Heart left ventricle (tissue), 16 donors: ENCODE measurements at regions not wholly inside any gene's neighbourhood (a gene's known extent, or its start where the extent isn't known, plus 50 kb on each side); places are given as distances from the start of the nearest gene placed in this dataset.

ENCODE experiments used
- ATAC-seq, 4 donors: fragments of 200-7000 bp; cut with Tn5 transposase; one replicate each; pipeline ENCODE4 v1.9.1; 2020 to 2022; ENCODE audit warnings: moderate library complexity in 4 of 4, mild to moderate bottlenecking in 3 of 4, moderate number of reproducible peaks in 1 of 4
- DNase-seq, 5 donors: peaks; one replicate each; pipeline ENCODE4 v3.0.0-alpha.2; 2020
- H3K27ac ChIP-seq, 12 donors: fragments of 200-600 bp; sonication (generic) in 4 of 12; one replicate each; pipeline versions ENCODE4 v1.5.0 to v1.8.0; 2016 to 2022; ENCODE audit warnings: mild to moderate bottlenecking in 2 of 12
- H3K27me3 ChIP-seq, 9 donors: fragments of 200-600 bp; sonication (generic) in 2 of 9; one replicate each; pipeline versions ENCODE4 v1.5.1 to v1.8.0; 2016 to 2022; ENCODE audit warnings: mild to moderate bottlenecking in 3 of 9
- H3K36me3 ChIP-seq, 9 donors: fragments of 200-600 bp; sonication (generic) in 2 of 9; one replicate each; pipeline versions ENCODE4 v1.5.0 to v1.8.0; 2018 to 2022; ENCODE audit warnings: mild to moderate bottlenecking in 2 of 9
- H3K4me1 ChIP-seq, 12 donors: fragments of 200-600 bp; sonication (generic) in 4 of 12; one replicate each; pipeline versions ENCODE4 v1.5.0 to v1.8.0; 2016 to 2022; ENCODE audit warnings: mild to moderate bottlenecking in 3 of 12
- H3K4me3 ChIP-seq, 12 donors: fragments of 200-600 bp; sonication (generic) in 4 of 12; one replicate each; pipeline versions ENCODE4 v1.5.0 to v1.8.0; 2017 to 2022; ENCODE audit warnings: mild to moderate bottlenecking in 9 of 12, moderate library complexity in 4 of 12
- H3K9me3 ChIP-seq, 12 donors: fragments of 200-600 bp; sonication (generic) in 4 of 12; one replicate each; pipeline versions ENCODE4 v1.5.0 to v1.8.0; 2016 to 2022; ENCODE audit warnings: mild to moderate bottlenecking in 1 of 12
- CTCF ChIP-seq, 12 donors: fragments of 200-600 bp; sonication (generic) in 4 of 12; IDR thresholded peaks; one replicate each; pipeline versions ENCODE4 v1.5.0 to v1.8.0; 2018 to 2022; ENCODE audit warnings: antibody characterized with exemption in 12 of 12, mild to moderate bottlenecking in 5 of 12
- POLR2A ChIP-seq, 2 donors: fragments of 450-650 bp; IDR thresholded peaks; one replicate each; pipeline ENCODE4 v1.6.1; 2017; ENCODE audit warnings: antibody characterized with exemption in 2 of 2, mild to moderate bottlenecking in 2 of 2, moderate library complexity in 2 of 2
- WGBS, 4 donors: extraction: QIAGEN DNeasy Blood & Tissue Kit in 2 of 4; methylation state at CpG; one replicate each; pipeline versions ENCODE4 v1.1.5 to v1.1.7; 2013 to 2018; 5-methylcytosine and 5-hydroxymethylcytosine counted together
- intact Hi-C, 10 donors: fragments of 100-400 bp; cut with DNase I; formaldehyde crosslinking; loops; one replicate each; pipeline versions ENCODE4 v1.11.1 to v1.14.2; 2022
- donor health status: ischemic (EF 13 %, LVEDD 7.1; RV severe dilation, severe dysfunction).
- donor health status: healthy with polysubstance abuse.
- donor health status: DM: no; HTN: yes; CAD: no.
- donor health status: DM: no; HTN: no; CAD: no.
- donor health status: ischemic (EF 25% LVEDD 6.9; RV normal size, moderate dysfunction).
- donor health status: ischemic (EF 25% LVEDD 5.7; RV mildly dilated, moderate dysfunction).
- donor health status: healthy.
- donor health status: DM: yes; HTN: yes; CAD: no.
- donor health status: ischemic (EF 35%, LVEDD 5.7; RV mildly dilated, moderate dysfunction).
- donor health status: nonischemic (EF 11% LVEDD 7.7; RV severe dilation, severe dysfunction).
- donor health status: DM: yes; HTN: yes; CAD: no.
- donor health status: PGD.
- donor health status: ischemic (EF 29% LVEDD 5.4; RV normal size, mild dysfunction).
- donor health status: nonischemic (EF 23%, LVEDD 6.1; RV moderate dilation, normal function).

- TF ChIP-seq CTCF (IDR thresholded peaks at IDR 0.05) (no peak), POLR2A (IDR thresholded peaks at IDR 0.05) (no peak)
- intact Hi-C loops, result no loop called here
- no peaks in the 10 kb centered on the region for H3K9me3 ChIP-seq
- peak; percentile 56 to 76 (median 60) for ATAC-seq
- no peaks in the 10 kb centered on the region for H3K27me3 ChIP-seq
- DNase-seq, result peak in 1 of 5 donors; percentile 32
- no peaks in the 10 kb centered on the region for H3K36me3 ChIP-seq
- H3K4me1 ChIP-seq, result peaks cover 0 to 26% (median 12%) of the 10 kb centered on the region in 12 donors
- H3K27ac ChIP-seq, result peak overlapping the region in 10 of 12 donors; percentile 6 to 70 (median 46)
- H3K4me3 ChIP-seq, result no peak overlapping the region
- WGBS, 4 donors, result 25 to 48% (median 43%) methylated on average over 6 of the region's 6 CpGs
Measured at GRCh38 chr18:22521026-22521707, 103.5 kb upstream of the CTAGE1 start.

GRCh38 chr18:22523481-22523880 lies 105.8 kb upstream of the CTAGE1 start:
- no peak overlapping the region for H3K27ac ChIP-seq
- no peaks in the 10 kb centered on the region for H3K9me3 ChIP-seq
- intact Hi-C loops, result no loop called here
- no peak for DNase-seq
- 53 to 66% (median 58%) methylated on average over 2 of the region's 2 CpGs for WGBS, 4 donors
- no peaks in the 10 kb centered on the region for H3K27me3 ChIP-seq
- no peak for ATAC-seq
- TF ChIP-seq POLR2A (IDR thresholded peaks at IDR 0.05) (no peak), CTCF (IDR thresholded peaks at IDR 0.05) (no peak)
- peaks cover 0 to 25% (median 11%) of the 10 kb centered on the region in 12 donors for H3K4me1 ChIP-seq
- no peak overlapping the region for H3K4me3 ChIP-seq
- no peaks in the 10 kb centered on the region for H3K36me3 ChIP-seq

GRCh38 chr18:22524783-22525182 lies 107.1 kb upstream of the CTAGE1 start:
- Histone ChIP-seq H3K9me3 (no peaks in the 10 kb centered on the region), H3K4me3 (no peak overlapping the region), H3K36me3 (no peaks in the 10 kb centered on the region), H3K27ac (peak overlapping the region in 1 of 12 donors; percentile 10), H3K4me1 (peaks cover 0 to 25% (median 11%) of the 10 kb centered on the region in 12 donors), H3K27me3 (no peaks in the 10 kb centered on the region)
- intact Hi-C loops, result no loop called here
- WGBS, 4 donors, result 50 to 57% (median 52%) methylated on average over 6 of the region's 6 CpGs
- no peak for ATAC-seq
- TF ChIP-seq POLR2A (IDR thresholded peaks at IDR 0.05) (no peak), CTCF (IDR thresholded peaks at IDR 0.05) (no peak)
- no peak for DNase-seq

- peak overlapping the region in 1 of 12 donors; percentile 10 for H3K27ac ChIP-seq
- no peak for DNase-seq
- TF ChIP-seq POLR2A (IDR thresholded peaks at IDR 0.05) (no peak), CTCF (IDR thresholded peaks at IDR 0.05) (no peak)
- peak in 1 of 4 donors; percentile 77 for ATAC-seq
- intact Hi-C loops, result no loop called here
- H3K36me3 ChIP-seq, result no peaks in the 10 kb centered on the region
- no peak overlapping the region for H3K4me3 ChIP-seq
- H3K27me3 ChIP-seq, result no peaks in the 10 kb centered on the region
- H3K4me1 ChIP-seq, result peaks cover 0 to 24% (median 11%) of the 10 kb centered on the region in 12 donors
- 80 to 86% (median 84%) methylated on average over 3 of the region's 3 CpGs for WGBS, 4 donors
- H3K9me3 ChIP-seq, result no peaks in the 10 kb centered on the region
Measured at GRCh38 chr18:22525313-22525712, 107.6 kb upstream of the CTAGE1 start.
